GM12878 (cell line): ENCODE measurements at regions not wholly inside any gene's neighbourhood (a gene's known extent, or its start where the extent isn't known, plus 50 kb on each side); places are given as distances from the start of the nearest gene placed in this dataset.

Source experiments
- CHD2 ChIP-seq: IDR thresholded peaks from 2 replicates; pipeline ENCODE4 v1.6.1; 2011; ENCODE audit warnings: low read depth, low read length, improper control_type of control experiment, borderline replicate concordance
- CTCF ChIP-seq, 3 experiments: IDR thresholded peaks in 2 of 3; conservative IDR thresholded peaks in 1 of 3; 2 replicates each; pipeline ENCODE4 v1.5.1; 2011; ENCODE audit warnings: low read depth in 3 of 3, low read length in 3 of 3, mild to moderate bottlenecking in 3 of 3, control low read depth in 2 of 3, moderate library complexity in 2 of 3, inconsistent platforms in 1 of 3, mixed read lengths in 1 of 3; ENCODE audit not compliant: control insufficient read depth in 2 of 3, insufficient read depth in 1 of 3; ENCODE audit errors: extremely low read depth in 1 of 3
- POLR2A ChIP-seq: IDR thresholded peaks from 2 replicates; pipeline ENCODE4 v1.6.1; 2011; ENCODE audit warnings: low read depth, mild to moderate bottlenecking, low read length
- SIX5 ChIP-seq: IDR thresholded peaks from 2 replicates; pipeline ENCODE4 v1.6.1; 2011; ENCODE audit warnings: mild to moderate bottlenecking, low read depth, low read length, moderate library complexity; ENCODE audit not compliant: severe bottlenecking
- ZNF274 ChIP-seq: IDR thresholded peaks from one replicate; pipeline ENCODE4 v1.8.0; 2011; ENCODE audit not compliant: insufficient read length, insufficient read depth

- no peak for TF ChIP-seq SIX5
- TF ChIP-seq POLR2A: no peak
- no peak for TF ChIP-seq ZNF274
- no peak for TF ChIP-seq CTCF (IDR thresholded peaks at IDR 0.05 in 2 of 3, conservative IDR thresholded peaks at IDR 0.05 in 1 of 3; ENCODE audit: control insufficient read depth in 2 of 3, extremely low read depth in 1 of 3, insufficient read depth in 1 of 3, low read depth in 3 of 3, low read length in 3 of 3)
- TF ChIP-seq CHD2: no peak
Measured at GRCh38 chr7:90053094-90053493, 101.2 kb upstream of the STEAP1 start.
